ENCODE measurements at regions not wholly inside any gene's neighbourhood (a gene's known extent, or its start where the extent isn't known, plus 50 kb on each side); places are given as distances from the start of the nearest gene placed in this dataset.

- TF ChIP-seq CTCF (conservative IDR thresholded peaks at IDR 0.05; ENCODE audit: low read length), result no peak
- TF ChIP-seq EZH2phosphoT487 (IDR thresholded peaks at IDR 0.05; ENCODE audit: borderline replicate concordance, low read depth, low read length), result no peak
Observed at GRCh38 chr20:60895363-60896079, 356.5 kb upstream of the CDH4 start.

Data from OCI-LY7 (cell line).